ENCODE measurements at regions not wholly inside any gene's neighbourhood (a gene's known extent, or its start where the extent isn't known, plus 50 kb on each side); places are given as distances from the start of the nearest gene placed in this dataset.

- no peak for DNase-seq (ENCODE audit: low spot score)
- no peak for TF ChIP-seq CTCF (IDR thresholded peaks at IDR 0.05; ENCODE audit: extremely low read depth, missing control alignments)
These were observed 1077.3 kb downstream of the SORCS3 start for GRCh38 chr10:105718207-105718995.

DNA sequence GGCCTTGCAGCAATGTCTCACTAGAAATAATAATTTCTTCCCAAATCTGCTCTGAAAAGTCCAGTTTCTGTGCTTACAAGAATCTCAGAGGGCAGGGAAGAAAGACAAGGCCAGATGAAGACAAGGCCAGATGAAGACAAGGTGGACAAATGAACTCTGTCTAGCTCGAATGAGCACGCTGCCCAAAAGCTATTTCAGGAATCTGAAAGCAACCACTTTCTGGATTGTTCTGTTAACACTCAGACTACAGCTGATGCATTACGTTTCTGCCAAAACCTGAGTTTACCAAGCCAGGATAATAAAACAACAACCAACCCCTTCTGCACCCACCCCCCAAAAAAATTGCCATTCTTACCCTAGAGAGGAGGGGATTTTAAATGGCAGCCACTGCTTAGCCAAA, 1073.6 kb downstream of the SORCS3 start:
- no peak for TF ChIP-seq CTCF (IDR thresholded peaks at IDR 0.05; ENCODE audit: extremely low read depth, missing control alignments)
- no peak for DNase-seq (ENCODE audit: low spot score)

GRCh38 chr10:105707603-105708002, 1066.5 kb downstream of the SORCS3 start:
- no peak for DNase-seq (ENCODE audit: low spot score)
- no peak for TF ChIP-seq CTCF (IDR thresholded peaks at IDR 0.05; ENCODE audit: extremely low read depth, missing control alignments)

DNA sequence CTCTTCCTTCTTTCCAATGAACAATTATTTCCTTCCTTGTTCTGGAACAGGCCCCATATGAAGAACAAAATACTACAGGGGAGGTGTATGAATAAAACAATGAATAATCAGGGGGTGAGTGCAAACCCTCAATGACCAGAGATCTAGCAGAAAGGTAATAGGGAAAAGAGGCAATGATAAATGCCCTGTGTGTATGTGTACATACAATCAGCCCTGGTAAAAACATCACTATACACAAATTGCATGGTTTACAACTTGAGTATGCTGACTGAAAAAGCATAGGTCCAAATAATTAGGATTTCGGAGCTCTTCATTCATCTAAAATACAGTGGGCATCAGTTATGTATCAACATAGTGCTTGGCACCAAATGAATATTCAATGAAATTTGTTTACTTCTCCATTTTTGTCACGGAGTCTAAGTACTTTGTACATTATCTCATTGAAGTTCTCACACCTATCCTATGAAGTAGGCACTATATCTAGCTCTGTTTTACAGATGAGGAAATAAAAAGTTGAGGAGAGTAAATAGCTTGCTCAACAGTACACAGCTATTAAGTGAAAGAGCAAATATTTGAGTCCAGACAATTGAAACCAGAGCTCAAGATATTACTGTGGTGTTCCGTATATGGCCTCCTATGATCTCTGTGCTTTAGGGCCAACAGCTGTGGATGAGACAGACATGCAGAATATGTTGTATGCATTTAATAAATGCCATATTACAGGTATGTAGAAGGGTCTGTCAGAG, 1065.4 kb downstream of the SORCS3 start:
- DNase-seq (ENCODE audit: low spot score), result no peak
- no peak for TF ChIP-seq CTCF (IDR thresholded peaks at IDR 0.05; ENCODE audit: extremely low read depth, missing control alignments)

DNA sequence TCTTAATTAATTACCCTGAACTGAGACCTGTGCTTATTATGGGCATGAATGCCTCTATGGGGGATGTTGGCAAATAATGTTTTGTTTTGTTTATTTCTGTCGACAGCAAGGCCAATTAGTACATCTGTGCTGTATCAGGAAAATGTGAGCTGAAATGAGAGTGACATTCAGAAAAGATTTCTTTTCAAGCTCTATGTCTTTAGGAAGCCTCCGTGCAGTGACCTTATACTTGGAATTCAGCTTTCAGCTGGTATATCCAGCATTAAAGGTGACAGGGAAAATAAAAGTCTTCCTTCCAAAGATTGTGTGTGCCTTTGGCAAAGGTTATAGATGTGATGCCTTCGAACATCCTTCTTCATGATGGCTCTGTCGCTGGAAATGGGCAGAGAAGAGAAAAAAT, 1061.1 kb downstream of the SORCS3 start:
- DNase-seq (ENCODE audit: low spot score), result no peak
- no peak for TF ChIP-seq CTCF (IDR thresholded peaks at IDR 0.05; ENCODE audit: extremely low read depth, missing control alignments)

- no peak for DNase-seq (ENCODE audit: low spot score)
- no peak for TF ChIP-seq CTCF (IDR thresholded peaks at IDR 0.05; ENCODE audit: extremely low read depth, missing control alignments)
These were observed 1059.1 kb downstream of the SORCS3 start for GRCh38 chr10:105700218-105700617.

DNA sequence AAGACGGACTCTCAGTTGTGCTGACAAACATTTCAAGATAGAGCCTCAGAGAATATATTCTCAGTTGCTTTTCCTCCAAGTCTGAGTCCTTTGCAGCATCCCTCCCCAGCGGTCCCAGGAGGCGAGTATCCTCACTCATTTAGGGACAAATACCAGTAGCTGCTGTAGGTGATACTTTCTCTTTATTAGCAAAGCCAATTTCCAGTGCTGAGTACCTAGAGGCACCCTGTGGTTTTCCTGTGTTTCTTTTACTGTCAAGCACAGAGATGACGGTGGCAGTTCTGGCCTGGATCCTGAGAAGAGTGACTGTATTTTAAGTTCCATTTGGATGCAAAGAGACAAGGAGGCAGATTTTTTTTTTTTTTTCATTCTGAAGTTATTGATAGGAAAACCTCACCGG, 1058.4 kb downstream of the SORCS3 start:
- TF ChIP-seq CTCF (IDR thresholded peaks at IDR 0.05; ENCODE audit: extremely low read depth, missing control alignments), result no peak
- no peak for DNase-seq (ENCODE audit: low spot score)

All from GM20000 (cell line).